Renal cortex interstitium (tissue), 11 donors: ENCODE measurements at regions not wholly inside any gene's neighbourhood (a gene's known extent, or its start where the extent isn't known, plus 50 kb on each side); places are given as distances from the start of the nearest gene placed in this dataset.

ENCODE experiments used
- DNase-seq, 11 donors: peaks; one replicate each; pipeline ENCODE4 v3.0.0-alpha.2; 2013; ENCODE audit warnings: low read depth in 9 of 11, low spot score in 4 of 11; ENCODE audit errors: extremely low read depth in 1 of 11

DNA sequence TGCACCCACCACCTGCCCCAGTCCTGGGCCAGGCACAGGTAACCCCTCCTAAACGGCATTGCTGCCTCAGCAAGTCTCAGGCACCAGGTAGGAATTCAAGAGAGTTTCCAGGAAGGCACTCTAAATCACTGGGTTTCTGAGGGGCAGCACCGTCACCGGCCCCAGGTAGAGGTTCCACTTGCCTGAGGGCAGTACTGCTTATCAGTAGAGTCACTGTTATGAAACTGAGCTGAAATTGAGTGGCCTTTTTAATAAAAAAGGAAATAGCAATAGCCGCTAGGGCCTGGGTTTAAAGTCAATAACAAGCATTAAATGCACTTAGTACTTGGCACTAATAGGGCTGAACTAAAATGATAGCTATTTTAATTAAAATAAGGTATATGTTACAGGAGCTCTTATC lies 653.7 kb downstream of the METTL4 start:
- DNase-seq: no peak

DNA sequence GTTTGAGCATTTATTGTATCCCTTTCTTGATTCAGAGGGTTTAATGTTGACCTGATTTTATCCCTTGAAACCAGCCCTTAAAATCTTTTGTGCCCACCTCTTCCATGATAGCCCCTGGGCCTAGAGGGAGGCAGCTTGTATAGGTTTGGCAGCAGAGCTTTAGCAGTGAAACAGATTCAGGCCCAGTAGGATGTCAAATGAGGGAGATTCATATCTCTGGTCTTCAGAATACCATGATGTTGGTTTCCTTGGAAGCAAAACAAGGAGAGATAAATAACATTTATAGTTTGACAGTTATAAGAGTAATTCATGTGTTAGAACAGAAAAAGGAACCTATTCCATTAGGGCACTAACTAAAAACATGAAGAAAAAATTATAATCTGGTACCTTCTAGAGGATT lies 649.2 kb downstream of the METTL4 start:
- no peak for DNase-seq

DNA sequence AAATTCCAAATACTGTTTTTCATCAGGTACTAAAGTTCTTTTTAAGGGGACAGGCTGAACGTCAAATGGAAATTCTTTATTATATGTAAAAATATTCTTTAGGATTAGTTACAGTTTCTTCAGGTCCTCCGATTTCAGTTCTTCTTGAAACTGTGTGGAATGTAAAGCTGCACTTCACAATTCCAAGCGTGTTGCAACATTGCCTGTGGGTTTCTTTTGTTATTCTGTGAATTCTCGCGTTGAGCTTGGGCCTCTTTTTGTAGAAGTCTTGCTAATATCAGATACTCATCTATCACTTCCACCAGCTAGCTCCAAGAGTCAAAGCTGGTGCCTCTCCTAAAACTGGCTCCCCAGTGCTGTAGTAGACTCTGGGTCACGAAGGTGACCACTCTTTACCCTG lies 642.6 kb downstream of the METTL4 start:
- no peak for DNase-seq

DNA sequence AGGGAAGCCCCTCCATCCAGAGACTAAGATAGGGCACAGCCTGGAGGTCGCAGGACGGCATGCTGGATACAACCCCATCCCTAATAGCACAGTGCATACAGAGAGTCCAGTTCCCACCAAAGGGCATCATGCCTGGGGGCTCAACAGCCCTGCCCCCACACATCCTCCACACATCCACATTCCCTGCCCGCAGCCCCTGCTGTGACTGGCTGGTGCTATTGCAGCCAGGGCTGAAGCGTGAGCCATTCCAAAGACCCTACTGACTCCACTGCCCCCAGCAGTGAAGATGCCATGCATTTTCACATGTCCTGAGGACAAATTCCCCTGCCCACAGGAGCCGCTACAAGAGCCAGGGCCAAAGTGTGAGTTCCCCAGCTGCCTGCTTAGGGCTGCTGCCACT lies 641.6 kb downstream of the METTL4 start:
- DNase-seq: no peak

DNA sequence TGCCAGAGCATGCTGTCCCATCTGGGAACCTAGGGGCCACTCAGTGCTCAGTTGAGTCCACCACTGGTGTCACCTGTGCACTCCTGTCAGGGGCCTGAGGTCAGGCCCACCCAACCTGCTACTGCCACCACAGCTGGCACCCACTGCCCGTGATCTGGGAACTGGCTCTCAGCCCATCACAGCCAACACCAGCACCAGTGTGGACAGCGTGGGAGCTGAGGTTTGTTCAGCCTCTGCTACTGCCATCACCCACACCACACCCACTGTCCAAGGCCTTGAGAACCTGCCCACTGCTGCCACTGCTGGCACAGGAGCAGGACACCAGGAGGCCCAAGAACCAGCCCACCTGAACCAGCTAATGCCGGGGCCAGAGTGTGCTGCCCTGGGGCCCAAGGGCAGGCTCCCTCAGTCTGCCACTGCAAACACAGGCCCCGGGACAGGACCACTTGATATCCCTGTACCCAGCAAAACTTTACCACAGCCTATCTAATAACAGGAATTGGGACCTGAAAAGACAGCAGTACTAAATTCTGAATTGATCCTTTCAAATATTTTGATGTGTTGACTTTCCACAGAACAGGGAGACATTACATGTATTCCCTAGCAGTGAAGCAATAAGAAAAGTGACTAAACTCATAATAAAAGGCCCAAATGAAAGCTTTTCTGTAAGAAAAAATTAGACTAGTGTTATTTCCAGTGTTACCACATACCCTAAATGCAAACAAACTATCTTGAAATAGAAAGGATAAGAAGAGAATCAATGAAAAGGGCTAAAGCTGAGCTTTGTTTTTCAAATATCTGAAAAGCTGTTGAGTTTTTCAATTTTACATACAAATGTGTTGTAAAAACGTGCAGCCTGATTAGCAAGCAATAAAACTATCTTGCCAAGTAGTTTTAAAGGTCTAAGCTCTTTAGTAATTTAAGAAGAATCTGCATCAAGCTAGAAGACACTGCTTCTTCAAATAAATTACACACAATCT lies 640.7 kb downstream of the METTL4 start:
- no peak for DNase-seq

DNA sequence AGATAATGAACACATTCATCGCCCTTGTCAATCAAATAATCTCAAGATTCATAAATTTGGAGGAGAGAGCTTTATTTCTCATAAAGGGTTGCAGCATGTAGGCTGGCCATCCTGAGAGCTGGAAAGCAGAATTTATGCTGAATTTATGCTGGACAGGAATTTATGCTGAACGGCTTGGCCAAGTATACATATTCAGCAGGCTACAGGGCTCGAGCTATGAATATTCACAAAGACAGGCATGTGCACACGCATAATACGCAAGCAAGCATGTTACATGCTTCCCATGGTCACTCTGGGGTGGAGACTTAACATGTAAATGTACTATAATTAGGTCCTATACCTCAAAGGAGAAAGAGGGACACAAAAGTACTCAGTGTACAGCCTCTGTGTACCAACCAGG lies 618.8 kb downstream of the METTL4 start:
- DNase-seq: no peak

DNA sequence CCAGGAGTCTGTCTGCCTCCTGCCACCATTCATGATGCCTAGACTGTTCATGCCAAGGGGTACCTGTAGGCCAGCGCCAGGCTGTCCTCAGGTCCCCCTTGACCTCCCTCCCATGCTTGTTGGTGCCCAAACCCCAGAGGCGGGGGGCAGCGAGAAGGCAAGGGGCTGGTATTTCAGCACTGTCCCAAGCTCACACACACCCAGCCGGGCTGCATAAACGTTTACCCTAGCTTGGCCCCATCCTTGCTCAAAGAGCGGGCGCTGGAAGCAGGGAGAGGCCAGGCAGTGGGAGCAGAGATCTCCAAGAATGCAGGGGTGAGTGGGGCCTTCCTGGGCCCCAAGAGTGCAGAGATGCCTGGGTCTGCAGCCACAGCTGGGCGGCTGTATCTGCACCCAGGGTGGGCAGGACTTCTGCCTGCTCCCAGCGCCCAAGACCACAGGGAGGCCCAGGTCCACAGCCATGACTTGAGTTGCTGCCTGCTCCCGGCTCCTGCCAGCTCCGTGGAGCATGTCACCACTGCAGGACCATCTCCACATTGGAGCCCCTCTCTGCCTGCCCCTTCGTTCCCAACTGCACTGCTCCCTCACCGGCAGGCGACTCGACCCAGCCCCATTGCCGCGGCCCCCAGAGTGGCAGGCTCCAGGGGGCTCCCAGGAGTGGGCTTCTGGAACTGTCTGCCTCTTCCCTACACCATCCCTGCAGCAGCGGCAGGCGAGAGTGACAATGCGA lies 616.6 kb downstream of the METTL4 start:
- DNase-seq: no peak

DNA sequence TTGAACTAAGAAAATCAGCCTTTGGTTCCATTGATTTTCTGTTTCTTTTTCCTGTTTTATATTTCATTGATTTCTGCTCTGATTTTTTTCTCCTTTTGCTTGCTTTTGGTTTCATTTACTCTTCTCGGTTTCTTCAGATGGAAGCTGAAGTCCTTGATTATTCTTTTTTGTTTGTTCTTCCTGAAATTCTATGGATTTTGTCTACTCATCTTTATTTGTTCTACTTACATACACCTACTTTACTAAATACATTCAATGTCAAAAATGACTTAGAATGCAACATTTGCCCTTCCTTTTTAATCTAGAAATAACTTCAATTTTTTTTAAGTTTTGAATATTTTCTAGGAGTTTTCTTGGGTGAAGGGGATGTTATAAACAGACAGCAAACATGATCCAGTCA lies 612.5 kb downstream of the METTL4 start:
- DNase-seq: no peak

DNA sequence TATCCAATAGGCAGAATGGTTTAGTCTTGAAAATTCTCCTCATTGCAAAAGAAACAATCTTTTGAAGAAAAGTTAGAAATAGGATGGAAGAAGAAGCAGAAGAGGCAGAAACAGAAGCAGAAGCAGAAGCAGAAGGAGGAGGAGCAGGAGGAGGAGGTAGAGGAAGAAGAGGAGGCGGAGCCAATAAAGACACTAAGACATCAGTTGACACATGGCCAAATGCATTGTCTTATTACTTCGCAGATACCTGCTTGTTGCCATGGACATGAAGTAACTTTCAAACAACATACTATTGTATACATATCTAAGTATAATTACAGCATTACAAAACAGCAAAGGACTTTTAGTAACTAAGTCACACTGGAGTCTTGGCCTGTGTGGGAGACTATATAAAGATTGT lies 606.3 kb downstream of the METTL4 start:
- no peak for DNase-seq

DNA sequence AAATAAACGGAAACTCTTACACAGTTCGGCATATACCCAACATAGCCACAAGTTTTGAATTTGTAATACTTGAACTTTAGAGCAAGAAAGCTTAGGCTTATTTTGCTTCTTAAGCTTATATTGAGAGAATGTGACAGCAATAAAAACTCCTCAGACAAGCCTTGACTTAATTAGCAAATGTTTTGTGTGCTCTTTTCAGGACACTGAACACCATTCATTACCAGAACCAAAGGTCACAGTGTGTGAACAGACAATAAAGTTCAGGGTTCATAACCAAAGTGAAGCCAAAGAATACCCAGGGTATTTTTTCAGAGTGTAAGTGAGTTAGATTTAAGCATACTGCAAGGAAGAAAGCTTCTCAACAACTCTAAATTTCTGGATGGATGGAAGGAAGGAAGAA lies 605.8 kb downstream of the METTL4 start:
- DNase-seq: no peak

DNA sequence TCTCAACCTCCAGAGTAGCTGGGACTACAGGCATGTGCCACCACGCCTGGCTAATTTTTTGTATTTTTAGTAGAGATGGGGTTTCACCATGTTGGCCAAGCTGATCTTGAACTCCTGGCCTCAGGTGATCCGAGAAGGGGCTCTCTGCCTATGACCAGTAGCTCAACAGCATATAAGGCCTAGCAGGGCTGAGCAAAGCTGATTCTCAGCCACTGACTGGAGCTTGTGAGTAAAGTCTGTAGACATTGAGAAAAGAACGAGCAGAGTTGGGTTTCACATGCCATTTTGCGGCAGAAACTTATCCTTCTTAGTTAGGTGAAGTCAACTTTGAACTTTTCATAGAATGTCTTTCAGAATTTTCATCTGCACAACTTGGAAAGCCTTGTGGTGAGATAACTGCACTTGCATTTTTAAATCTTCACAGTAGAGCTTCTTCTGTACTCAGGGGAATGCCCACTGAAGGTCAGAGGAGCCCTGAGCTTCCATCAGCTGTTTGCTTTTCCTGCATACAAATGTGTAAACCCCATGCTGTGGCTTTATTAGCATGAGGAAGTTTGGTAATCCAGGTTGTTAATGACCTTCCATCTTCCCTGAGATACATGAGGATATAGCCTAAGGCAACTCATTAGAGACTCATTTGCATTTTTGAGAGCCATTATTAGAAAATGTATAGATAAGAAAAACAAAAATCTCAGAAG lies 602.4 kb downstream of the METTL4 start:
- no peak for DNase-seq

DNA sequence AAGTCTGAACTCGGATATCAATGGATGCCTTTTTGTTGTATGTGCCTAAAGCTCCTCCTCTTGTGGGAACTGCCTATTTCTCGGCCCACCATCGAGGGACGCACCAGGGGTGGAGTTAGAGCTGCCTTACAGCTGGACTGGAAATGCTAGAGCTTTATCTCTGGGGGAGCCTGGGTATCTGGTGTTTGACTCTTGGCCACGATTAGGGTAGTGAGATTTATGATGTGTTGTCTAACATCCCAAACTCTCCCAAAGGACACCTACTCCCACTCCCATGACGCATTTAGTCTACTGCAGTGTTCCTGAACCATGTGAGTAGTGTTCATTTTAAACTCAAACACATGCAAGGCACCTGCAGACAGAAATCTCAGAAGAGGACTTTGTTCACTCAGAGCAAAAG lies 594.8 kb downstream of the METTL4 start:
- no peak for DNase-seq

DNA sequence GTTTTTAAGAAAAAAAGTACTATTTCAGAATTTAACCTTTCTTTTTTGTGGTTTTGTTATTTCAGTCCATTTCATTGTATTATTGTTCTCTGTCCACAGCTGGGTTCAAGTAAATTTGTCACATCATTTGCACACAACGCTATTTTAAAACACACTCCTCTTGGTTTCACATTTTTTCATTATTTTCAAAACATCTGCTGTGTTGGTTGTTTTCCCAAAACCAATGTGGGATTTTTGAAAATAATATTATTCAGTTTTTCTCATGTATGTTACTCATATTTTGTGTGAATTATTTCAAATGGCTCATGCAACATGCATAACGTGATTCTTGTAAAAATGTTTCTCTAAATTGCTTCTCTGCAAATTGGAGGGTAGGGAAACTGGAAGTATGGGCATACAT lies 589.2 kb downstream of the METTL4 start:
- DNase-seq: no peak

DNA sequence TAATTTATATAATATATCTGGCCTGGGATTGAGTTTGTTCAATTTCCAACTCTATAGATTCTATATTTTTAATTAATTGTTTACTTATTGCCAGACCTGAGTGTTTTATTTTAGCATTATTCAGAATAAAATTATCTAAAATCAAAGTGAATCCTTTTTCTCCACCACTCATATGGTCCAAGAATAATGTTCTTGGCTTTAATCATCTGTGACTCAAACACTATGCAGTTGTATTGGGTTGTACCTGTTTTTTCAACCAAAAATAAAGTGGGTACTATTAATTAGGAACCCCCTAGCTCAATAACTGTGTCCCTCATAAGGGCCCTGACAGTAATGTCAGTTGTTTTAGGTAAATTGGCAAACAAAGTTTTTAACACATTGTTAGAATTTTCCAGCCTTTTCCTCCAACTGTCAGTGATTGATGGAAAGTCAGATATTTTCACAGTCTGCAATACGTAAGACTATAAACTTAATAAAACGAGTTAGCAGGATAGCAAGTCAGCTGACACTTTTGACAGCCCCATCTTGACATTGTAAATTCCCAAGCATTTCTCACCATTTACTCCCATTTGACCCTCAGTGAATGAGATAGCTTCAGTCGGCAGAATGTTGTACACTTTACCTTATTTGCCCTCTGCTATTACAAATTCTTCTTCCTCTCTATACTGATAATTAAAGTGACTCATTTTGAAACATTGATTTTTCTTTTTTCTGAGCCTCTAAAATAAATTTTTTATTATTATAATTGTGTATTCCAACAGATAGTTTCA lies 587.4 kb downstream of the METTL4 start:
- no peak for DNase-seq

DNA sequence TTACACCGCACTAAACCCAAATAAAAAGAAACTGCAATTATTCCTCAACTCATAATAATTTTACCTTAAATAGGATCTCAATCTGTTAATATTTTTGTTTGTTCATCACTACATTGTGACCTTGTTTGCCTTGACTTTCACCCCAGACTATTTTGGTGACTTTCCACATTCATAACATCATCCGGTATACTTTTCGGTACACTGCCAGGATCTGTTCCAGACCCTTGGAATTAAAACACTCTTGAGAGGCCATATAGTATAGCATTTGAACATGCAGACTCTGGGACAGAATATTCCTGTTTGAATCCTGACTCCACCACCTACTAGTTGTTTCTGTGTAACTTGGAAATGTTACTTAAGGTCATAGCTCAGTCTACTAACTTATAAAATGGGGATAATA lies 577.4 kb downstream of the METTL4 start:
- DNase-seq: no peak

DNA sequence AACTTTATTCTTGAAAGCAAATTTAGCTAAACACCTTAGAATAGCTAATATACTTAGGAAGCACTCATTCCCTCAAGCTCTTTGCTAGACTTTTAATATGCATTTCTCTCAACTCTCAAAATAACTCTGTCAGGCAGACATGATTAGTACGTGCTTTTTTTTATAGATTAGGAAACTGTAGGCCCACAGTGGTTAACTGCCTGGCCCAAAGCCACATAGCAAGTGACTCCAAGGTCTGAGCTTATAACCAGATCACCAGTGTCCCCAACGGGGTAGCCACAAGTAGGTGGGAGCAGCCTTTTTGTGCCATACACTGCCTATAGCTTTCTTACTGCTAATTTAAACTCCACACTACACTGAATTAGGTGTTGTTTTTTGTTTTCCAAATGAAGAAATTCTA lies 576.8 kb downstream of the METTL4 start:
- no peak for DNase-seq

DNA sequence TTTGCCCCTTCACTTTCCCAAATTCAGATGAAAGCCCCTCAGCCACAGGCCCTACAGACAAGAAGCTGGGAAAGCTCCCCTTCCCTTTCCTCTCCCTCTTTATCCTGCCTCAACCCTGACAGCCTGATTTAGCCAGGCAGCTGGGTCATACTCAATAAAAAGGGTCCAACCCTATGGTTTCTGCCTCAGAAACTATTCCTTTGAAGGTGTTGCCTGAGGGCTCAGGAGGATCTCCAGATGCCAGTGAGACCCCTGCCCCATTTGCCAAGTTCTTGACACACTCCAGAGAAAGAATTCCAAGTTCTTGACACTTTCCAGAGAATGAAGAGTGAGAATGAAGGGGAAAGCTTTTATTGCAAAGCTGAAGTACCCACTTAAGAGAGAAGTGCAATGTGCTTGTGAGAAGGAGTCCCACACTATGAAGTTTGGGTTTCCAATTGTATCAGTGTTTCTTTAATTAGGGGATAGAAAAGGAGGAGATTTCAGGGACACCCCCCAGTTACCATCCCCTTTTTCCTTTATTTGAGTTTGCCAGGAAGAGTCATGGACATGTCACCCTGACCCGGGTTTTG lies 576.2 kb downstream of the METTL4 start:
- no peak for DNase-seq

DNA sequence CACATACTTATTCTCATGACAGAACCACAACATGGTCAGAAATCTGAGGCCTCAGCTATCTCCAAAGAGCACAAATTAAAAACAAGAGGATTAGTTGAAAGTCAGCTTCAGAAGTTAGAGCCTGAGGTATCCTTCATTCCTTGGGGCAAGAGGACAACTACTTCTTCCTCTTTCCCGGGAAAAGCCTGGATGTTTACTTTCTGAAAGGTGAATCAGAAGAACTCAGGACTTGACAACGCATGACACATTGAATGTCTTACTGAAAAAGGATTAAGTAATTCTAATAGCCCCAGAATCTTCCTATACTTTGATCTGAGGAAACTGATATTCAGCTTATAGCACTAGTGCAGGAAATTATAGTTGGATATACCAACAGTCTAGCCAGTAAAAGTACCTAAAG lies 573.2 kb downstream of the METTL4 start:
- no peak for DNase-seq

DNA sequence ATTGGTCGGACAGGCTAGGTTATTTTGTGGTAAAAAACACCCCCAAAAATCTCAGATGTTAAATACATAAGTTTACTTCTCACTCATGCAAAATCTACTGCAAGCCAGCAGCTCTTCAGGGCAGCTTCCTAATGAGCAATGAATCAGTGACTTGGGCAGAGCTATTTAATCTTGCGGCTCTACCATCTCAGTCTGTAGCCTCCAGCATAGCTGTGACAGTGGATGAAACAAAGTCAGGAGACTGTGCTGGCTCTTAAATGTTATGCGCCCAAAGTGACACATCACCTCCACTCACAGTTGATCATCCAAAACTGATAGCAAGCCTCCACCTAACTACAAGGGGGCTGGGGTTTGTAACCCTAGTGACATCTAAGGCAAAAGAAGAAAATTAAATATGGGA lies 571.9 kb downstream of the METTL4 start:
- no peak for DNase-seq
